NK-92 treated with Interleukin-12 subunit alpha and Interleukin-12 subunit beta, amount 100 ng/mL, for 24 hours (cell line): ENCODE measurements at regions not wholly inside any gene's neighbourhood (a gene's known extent, or its start where the extent isn't known, plus 50 kb on each side); places are given as distances from the start of the nearest gene placed in this dataset.

Experiments
- DNase-seq: peaks from one replicate; lab custom pipeline; 2025; lab: John Stamatoyannopoulos, UW

GRCh38 chr21:16587141-16587581, 857.4 kb downstream of the USP25 start:
- DNase-seq = no peak

- no peak for DNase-seq
Observed at GRCh38 chr21:16587681-16588375, 858.0 kb downstream of the USP25 start.

- DNase-seq = no peak
Observed at GRCh38 chr21:16588433-16588860, 858.7 kb downstream of the USP25 start.

- DNase-seq = no peak
Observed at GRCh38 chr21:16589006-16589898, 859.5 kb downstream of the USP25 start.

GRCh38 chr21:16590186-16590585, 860.4 kb downstream of the USP25 start:
- no peak for DNase-seq

GRCh38 chr21:16590641-16591292, 861.0 kb downstream of the USP25 start:
- DNase-seq = no peak

GRCh38 chr21:16592381-16592780, 862.6 kb downstream of the USP25 start:
- no peak for DNase-seq

GRCh38 chr21:16594191-16594590, 864.4 kb downstream of the USP25 start:
- no peak for DNase-seq

GRCh38 chr21:16596369-16596768, 866.6 kb downstream of the USP25 start:
- DNase-seq = no peak

- no peak for DNase-seq
Observed at GRCh38 chr21:16597753-16598152, 868.0 kb downstream of the USP25 start.

- no peak for DNase-seq
Observed at GRCh38 chr21:16605597-16605996, 875.8 kb downstream of the USP25 start.

GRCh38 chr21:16606271-16606670, 876.5 kb downstream of the USP25 start:
- DNase-seq = no peak

- DNase-seq = no peak
Observed at GRCh38 chr21:16608209-16608830, 878.5 kb downstream of the USP25 start.

GRCh38 chr21:16619281-16619680, 889.5 kb downstream of the USP25 start:
- no peak for DNase-seq

- DNase-seq = no peak
Observed at GRCh38 chr21:16620786-16621320, 891.1 kb downstream of the USP25 start.

- no peak for DNase-seq
Observed at GRCh38 chr21:16624479-16625118, 888.2 kb upstream of the CXADR start.

- no peak for DNase-seq
Observed at GRCh38 chr21:16625491-16625890, 887.4 kb upstream of the CXADR start.

GRCh38 chr21:16633831-16634459, 878.9 kb upstream of the CXADR start:
- no peak for DNase-seq

GRCh38 chr21:16634515-16634914, 878.3 kb upstream of the CXADR start:
- no peak for DNase-seq

GRCh38 chr21:16640297-16641027, 872.4 kb upstream of the CXADR start:
- no peak for DNase-seq
